ENCODE measurements at regions not wholly inside any gene's neighbourhood (a gene's known extent, or its start where the extent isn't known, plus 50 kb on each side); places are given as distances from the start of the nearest gene placed in this dataset.

GRCh38 chrX:1909419-1910206 is 294.8 kb downstream of the ASMT start:
- H3K4me1 ChIP-seq (ENCODE audit: insufficient read depth, low read length, poor library complexity, severe bottlenecking): no peaks in the 10 kb centered on the region
- no peak overlapping the region for H3K4me3 ChIP-seq (ENCODE audit: low read depth, low read length, poor library complexity, severe bottlenecking)
- intact Hi-C loops (cut with micrococcal nuclease; ENCODE audit: unreplicated experiment): no loop called here
- H3K27ac ChIP-seq (ENCODE audit: low read depth, low read length, poor library complexity, severe bottlenecking): no peak overlapping the region
- DNase-seq (ENCODE audit: low spot score): no peak
- BruUV-seq (replicated peaks): no TSS peak
- H3K9me3 ChIP-seq (ENCODE audit: low read depth, low read length, poor library complexity, severe bottlenecking): no peaks in the 10 kb centered on the region
- no peaks in the 10 kb centered on the region for H3K27me3 ChIP-seq (replicated peaks; ENCODE audit: insufficient read depth, low read depth, low read length, poor library complexity)
- TF ChIP-seq CTCF (conservative IDR thresholded peaks at IDR 0.05; ENCODE audit: low read depth, low read length) (no peak), EZH2 (IDR thresholded peaks at IDR 0.05; ENCODE audit: borderline replicate concordance, low read depth, low read length, poor library complexity, severe bottlenecking) (no peak)
- ChIA-PET POLR2A (ENCODE audit: low non-redundant PET) (no interaction called here), CTCF (no interaction called here)
- no peaks in the 10 kb centered on the region for H3K36me3 ChIP-seq (ENCODE audit: insufficient read depth, low read length, poor library complexity, severe bottlenecking)

DNA sequence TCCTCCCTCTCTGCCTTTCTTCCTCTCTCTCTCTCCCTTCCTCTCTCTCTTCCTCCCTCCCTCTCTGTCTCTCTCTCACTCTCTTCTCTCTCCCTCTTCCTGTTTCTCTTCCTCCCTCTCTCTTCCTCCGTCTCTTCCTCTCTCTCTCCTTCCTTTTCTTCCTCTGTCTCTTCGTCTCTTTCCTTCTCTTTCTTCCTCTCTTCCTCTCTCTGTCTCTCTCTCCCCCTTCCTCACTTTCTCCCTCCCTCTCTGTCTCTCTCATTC is 295.3 kb downstream of the ASMT start:
- no peaks in the 10 kb centered on the region for H3K27me3 ChIP-seq (replicated peaks; ENCODE audit: insufficient read depth, low read depth, low read length, poor library complexity)
- no peaks in the 10 kb centered on the region for H3K4me1 ChIP-seq (ENCODE audit: insufficient read depth, low read length, poor library complexity, severe bottlenecking)
- no peak for DNase-seq (ENCODE audit: low spot score)
- no peak overlapping the region for H3K27ac ChIP-seq (ENCODE audit: low read depth, low read length, poor library complexity, severe bottlenecking)
- TF ChIP-seq CTCF (conservative IDR thresholded peaks at IDR 0.05; ENCODE audit: low read depth, low read length) (no peak), EZH2 (IDR thresholded peaks at IDR 0.05; ENCODE audit: borderline replicate concordance, low read depth, low read length, poor library complexity, severe bottlenecking) (no peak)
- H3K9me3 ChIP-seq (ENCODE audit: low read depth, low read length, poor library complexity, severe bottlenecking): no peaks in the 10 kb centered on the region
- intact Hi-C loops (cut with micrococcal nuclease; ENCODE audit: unreplicated experiment): no loop called here
- no TSS peak for BruUV-seq (replicated peaks)
- POLR2A ChIA-PET (ENCODE audit: low non-redundant PET): no interaction called here
- no peaks in the 10 kb centered on the region for H3K36me3 ChIP-seq (ENCODE audit: insufficient read depth, low read length, poor library complexity, severe bottlenecking)
- H3K4me3 ChIP-seq (ENCODE audit: low read depth, low read length, poor library complexity, severe bottlenecking): no peak overlapping the region
- CTCF ChIA-PET: no interaction called here

DNA sequence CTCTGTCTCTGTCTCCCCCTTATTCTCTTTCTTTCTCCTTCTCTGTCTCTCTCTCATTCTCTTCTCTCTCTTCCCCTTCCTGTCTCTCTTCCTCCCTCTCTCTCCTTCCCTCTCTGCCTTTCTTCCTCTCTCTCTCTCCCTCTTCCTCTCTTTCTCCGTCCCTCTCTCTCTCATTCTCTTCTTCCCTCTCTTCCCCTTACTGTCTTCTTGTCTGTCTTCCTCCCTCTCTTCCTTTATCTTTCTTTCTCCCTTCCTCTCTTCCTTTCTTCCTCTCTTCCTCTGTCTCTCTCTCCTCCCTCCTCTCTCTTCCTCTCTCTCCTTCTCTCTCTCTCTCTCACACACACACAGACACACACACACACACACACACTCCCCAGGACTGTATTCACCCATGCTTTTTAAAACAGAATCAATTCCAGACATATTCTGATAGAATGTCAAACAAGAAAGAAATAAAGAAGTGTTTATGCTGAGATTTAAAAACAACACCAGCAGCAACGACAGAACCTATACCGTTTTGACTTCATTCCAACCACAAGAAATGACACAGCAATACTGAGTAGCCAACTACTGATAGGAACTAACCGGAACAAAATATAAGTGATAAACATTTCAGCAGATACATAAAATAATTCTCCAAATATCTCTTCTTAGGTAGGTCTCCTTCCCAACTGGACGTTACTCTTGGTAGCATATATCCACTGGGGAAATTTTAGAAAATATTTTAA is 296.7 kb downstream of the ASMT start:
- ChIA-PET POLR2A (ENCODE audit: low non-redundant PET) (no interaction called here), CTCF (no interaction called here)
- no peaks in the 10 kb centered on the region for H3K9me3 ChIP-seq (ENCODE audit: low read depth, low read length, poor library complexity, severe bottlenecking)
- BruUV-seq (replicated peaks): no TSS peak
- no peak for DNase-seq (ENCODE audit: low spot score)
- no peaks in the 10 kb centered on the region for H3K4me1 ChIP-seq (ENCODE audit: insufficient read depth, low read length, poor library complexity, severe bottlenecking)
- no peaks in the 10 kb centered on the region for H3K27me3 ChIP-seq (replicated peaks; ENCODE audit: insufficient read depth, low read depth, low read length, poor library complexity)
- H3K27ac ChIP-seq (ENCODE audit: low read depth, low read length, poor library complexity, severe bottlenecking): no peak overlapping the region
- TF ChIP-seq EZH2 (IDR thresholded peaks at IDR 0.05; ENCODE audit: borderline replicate concordance, low read depth, low read length, poor library complexity, severe bottlenecking) (no peak), CTCF (conservative IDR thresholded peaks at IDR 0.05; ENCODE audit: low read depth, low read length) (no peak)
- intact Hi-C loops (cut with micrococcal nuclease; ENCODE audit: unreplicated experiment): no loop called here
- no peaks in the 10 kb centered on the region for H3K36me3 ChIP-seq (ENCODE audit: insufficient read depth, low read length, poor library complexity, severe bottlenecking)
- H3K4me3 ChIP-seq (ENCODE audit: low read depth, low read length, poor library complexity, severe bottlenecking): no peak overlapping the region
